WTC11 (cell line): ENCODE measurements at regions not wholly inside any gene's neighbourhood (a gene's known extent, or its start where the extent isn't known, plus 50 kb on each side); places are given as distances from the start of the nearest gene placed in this dataset.

ENCODE experiments used
- CBFB ChIP-seq: sonication (generic); formaldehyde crosslinking; IDR thresholded peaks from 2 replicates; pipeline ENCODE4 v1.8.1; 2022; ENCODE audit warnings: mild to moderate bottlenecking, low read depth, missing genetic modification reagents
- CREB1 ChIP-seq: sonication (generic); formaldehyde crosslinking; IDR thresholded peaks from 2 replicates; pipeline ENCODE4 v1.8.0; 2023; ENCODE audit warnings: mild to moderate bottlenecking, missing genetic modification reagents
- ESRRA ChIP-seq: sonication (generic); formaldehyde crosslinking; IDR thresholded peaks from 2 replicates; pipeline ENCODE4 v1.8.1; 2022; ENCODE audit warnings: mild to moderate bottlenecking, missing genetic modification reagents, borderline replicate concordance
- FOXP1 ChIP-seq: sonication (generic); formaldehyde crosslinking; IDR thresholded peaks from 2 replicates; pipeline ENCODE4 v1.8.0; 2022; ENCODE audit warnings: missing genetic modification reagents, mild to moderate bottlenecking, moderate library complexity, borderline replicate concordance
- MXD4 ChIP-seq: fragments of 250-450 bp; sonication (Bioruptor Pico); IDR thresholded peaks from 2 replicates; pipeline ENCODE4 v1.8.0; 2021; ENCODE audit warnings: mild to moderate bottlenecking, moderate library complexity, borderline replicate concordance
- NFYB ChIP-seq: sonication (generic); formaldehyde crosslinking; conservative IDR thresholded peaks from 2 replicates; pipeline ENCODE4 v1.8.0; 2022; ENCODE audit warnings: low read depth, missing genetic modification reagents
- RELA ChIP-seq: sonication (generic); formaldehyde crosslinking; IDR thresholded peaks from 2 replicates; pipeline ENCODE4 v1.8.1; 2022; ENCODE audit warnings: missing genetic modification reagents, mild to moderate bottlenecking, borderline replicate concordance
- RORB ChIP-seq: fragments of 250-450 bp; sonication (Bioruptor Pico); IDR thresholded peaks from 2 replicates; pipeline ENCODE4 v1.9.0; 2021; ENCODE audit warnings: mild to moderate bottlenecking
- TEAD4 ChIP-seq: sonication (generic); formaldehyde crosslinking; IDR thresholded peaks from 2 replicates; pipeline ENCODE4 v1.8.0; 2022; ENCODE audit warnings: mild to moderate bottlenecking, missing genetic modification reagents
- ZNF671 ChIP-seq: fragments of 250-450 bp; sonication (Bioruptor Pico); IDR thresholded peaks from 2 replicates; pipeline ENCODE4 v1.8.0; 2021; ENCODE audit warnings: mild to moderate bottlenecking
- TF ChIP-seq, protein P1 (sequence below): fragments of 200-600 bp; IDR thresholded peaks from 2 replicates; pipeline ENCODE4 v1.8.0; 2022; ENCODE audit warnings: antibody characterized with exemption
- TF ChIP-seq, protein P2 (sequence below): sonication (generic); formaldehyde crosslinking; IDR thresholded peaks from 2 replicates; pipeline ENCODE4 v1.8.1; 2023; ENCODE audit warnings: mild to moderate bottlenecking, missing genetic modification reagents, borderline replicate concordance
- TF ChIP-seq, protein P3 (sequence below): fragments of 250-450 bp; sonication (Bioruptor Pico); IDR thresholded peaks from 2 replicates; pipeline ENCODE4 v2.1.2; 2022; ENCODE audit warnings: mild to moderate bottlenecking, moderate library complexity
- TF ChIP-seq, protein P4 (sequence below): sonication (generic); formaldehyde crosslinking; IDR thresholded peaks from 2 replicates; pipeline ENCODE4 v1.8.0; 2022; ENCODE audit warnings: mild to moderate bottlenecking, missing genetic modification reagents

DNA sequence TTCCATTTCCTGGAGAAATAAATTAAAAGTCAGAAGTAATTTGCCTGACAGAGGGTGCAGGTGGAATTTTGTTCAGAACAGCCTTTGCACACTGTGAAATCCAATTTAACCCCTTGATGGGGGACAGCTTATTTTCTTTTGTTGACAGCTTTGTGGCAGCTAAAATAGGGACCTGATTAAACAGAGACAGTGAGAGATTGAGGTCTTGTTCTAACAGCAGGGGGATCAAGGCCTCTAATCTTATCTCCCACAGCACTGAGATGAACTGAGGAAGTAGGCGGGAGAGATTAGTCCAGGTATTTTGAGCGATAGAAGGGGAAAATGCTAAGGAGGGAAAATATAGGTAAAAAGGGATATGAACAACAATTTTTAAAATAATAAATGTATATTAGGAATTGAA, 1491.4 kb upstream of the GOT2 start:
- TF ChIP-seq, protein P1, sequence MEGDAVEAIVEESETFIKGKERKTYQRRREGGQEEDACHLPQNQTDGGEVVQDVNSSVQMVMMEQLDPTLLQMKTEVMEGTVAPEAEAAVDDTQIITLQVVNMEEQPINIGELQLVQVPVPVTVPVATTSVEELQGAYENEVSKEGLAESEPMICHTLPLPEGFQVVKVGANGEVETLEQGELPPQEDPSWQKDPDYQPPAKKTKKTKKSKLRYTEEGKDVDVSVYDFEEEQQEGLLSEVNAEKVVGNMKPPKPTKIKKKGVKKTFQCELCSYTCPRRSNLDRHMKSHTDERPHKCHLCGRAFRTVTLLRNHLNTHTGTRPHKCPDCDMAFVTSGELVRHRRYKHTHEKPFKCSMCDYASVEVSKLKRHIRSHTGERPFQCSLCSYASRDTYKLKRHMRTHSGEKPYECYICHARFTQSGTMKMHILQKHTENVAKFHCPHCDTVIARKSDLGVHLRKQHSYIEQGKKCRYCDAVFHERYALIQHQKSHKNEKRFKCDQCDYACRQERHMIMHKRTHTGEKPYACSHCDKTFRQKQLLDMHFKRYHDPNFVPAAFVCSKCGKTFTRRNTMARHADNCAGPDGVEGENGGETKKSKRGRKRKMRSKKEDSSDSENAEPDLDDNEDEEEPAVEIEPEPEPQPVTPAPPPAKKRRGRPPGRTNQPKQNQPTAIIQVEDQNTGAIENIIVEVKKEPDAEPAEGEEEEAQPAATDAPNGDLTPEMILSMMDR = no peak
- no peak for TF ChIP-seq NFYB (CRISPR knock-in tag)
- TF ChIP-seq, protein P2, sequence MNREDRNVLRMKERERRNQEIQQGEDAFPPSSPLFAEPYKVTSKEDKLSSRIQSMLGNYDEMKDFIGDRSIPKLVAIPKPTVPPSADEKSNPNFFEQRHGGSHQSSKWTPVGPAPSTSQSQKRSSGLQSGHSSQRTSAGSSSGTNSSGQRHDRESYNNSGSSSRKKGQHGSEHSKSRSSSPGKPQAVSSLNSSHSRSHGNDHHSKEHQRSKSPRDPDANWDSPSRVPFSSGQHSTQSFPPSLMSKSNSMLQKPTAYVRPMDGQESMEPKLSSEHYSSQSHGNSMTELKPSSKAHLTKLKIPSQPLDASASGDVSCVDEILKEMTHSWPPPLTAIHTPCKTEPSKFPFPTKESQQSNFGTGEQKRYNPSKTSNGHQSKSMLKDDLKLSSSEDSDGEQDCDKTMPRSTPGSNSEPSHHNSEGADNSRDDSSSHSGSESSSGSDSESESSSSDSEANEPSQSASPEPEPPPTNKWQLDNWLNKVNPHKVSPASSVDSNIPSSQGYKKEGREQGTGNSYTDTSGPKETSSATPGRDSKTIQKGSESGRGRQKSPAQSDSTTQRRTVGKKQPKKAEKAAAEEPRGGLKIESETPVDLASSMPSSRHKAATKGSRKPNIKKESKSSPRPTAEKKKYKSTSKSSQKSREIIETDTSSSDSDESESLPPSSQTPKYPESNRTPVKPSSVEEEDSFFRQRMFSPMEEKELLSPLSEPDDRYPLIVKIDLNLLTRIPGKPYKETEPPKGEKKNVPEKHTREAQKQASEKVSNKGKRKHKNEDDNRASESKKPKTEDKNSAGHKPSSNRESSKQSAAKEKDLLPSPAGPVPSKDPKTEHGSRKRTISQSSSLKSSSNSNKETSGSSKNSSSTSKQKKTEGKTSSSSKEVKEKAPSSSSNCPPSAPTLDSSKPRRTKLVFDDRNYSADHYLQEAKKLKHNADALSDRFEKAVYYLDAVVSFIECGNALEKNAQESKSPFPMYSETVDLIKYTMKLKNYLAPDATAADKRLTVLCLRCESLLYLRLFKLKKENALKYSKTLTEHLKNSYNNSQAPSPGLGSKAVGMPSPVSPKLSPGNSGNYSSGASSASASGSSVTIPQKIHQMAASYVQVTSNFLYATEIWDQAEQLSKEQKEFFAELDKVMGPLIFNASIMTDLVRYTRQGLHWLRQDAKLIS = no peak
- TF ChIP-seq, protein P3, sequence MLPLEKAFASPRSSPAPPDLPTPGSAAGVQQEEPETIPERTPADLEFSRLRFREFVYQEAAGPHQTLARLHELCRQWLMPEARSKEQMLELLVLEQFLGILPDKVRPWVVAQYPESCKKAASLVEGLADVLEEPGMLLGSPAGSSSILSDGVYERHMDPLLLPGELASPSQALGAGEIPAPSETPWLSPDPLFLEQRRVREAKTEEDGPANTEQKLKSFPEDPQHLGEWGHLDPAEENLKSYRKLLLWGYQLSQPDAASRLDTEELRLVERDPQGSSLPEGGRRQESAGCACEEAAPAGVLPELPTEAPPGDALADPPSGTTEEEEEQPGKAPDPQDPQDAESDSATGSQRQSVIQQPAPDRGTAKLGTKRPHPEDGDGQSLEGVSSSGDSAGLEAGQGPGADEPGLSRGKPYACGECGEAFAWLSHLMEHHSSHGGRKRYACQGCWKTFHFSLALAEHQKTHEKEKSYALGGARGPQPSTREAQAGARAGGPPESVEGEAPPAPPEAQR = no peak
- no peak for TF ChIP-seq CREB1 (CRISPR knock-in tag)
- TF ChIP-seq FOXP1 (CRISPR knock-in tag) = no peak
- TF ChIP-seq, protein P4, sequence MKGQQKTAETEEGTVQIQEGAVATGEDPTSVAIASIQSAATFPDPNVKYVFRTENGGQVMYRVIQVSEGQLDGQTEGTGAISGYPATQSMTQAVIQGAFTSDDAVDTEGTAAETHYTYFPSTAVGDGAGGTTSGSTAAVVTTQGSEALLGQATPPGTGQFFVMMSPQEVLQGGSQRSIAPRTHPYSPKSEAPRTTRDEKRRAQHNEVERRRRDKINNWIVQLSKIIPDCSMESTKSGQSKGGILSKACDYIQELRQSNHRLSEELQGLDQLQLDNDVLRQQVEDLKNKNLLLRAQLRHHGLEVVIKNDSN (CRISPR knock-in tag) = no peak
- TF ChIP-seq TEAD4 (CRISPR knock-in tag) = no peak
- TF ChIP-seq ZNF671 (CRISPR knock-in tag) = no peak
- TF ChIP-seq ESRRA (CRISPR knock-in tag) = no peak
- TF ChIP-seq RELA = no peak
- no peak for TF ChIP-seq MXD4
- TF ChIP-seq CBFB (CRISPR knock-in tag) = no peak
- no peak for TF ChIP-seq RORB (CRISPR knock-in tag)
